NCI-H345 treated with DMSO at 0.1 percent for 48 hours (cell line): ENCODE measurements at regions not wholly inside any gene's neighbourhood (a gene's known extent, or its start where the extent isn't known, plus 50 kb on each side); places are given as distances from the start of the nearest gene placed in this dataset.

Experiments used
- DNase-seq: peaks from one replicate; lab custom pipeline; 2025; ENCODE audit not compliant: unreplicated experiment; lab: John Stamatoyannopoulos, UW

DNA sequence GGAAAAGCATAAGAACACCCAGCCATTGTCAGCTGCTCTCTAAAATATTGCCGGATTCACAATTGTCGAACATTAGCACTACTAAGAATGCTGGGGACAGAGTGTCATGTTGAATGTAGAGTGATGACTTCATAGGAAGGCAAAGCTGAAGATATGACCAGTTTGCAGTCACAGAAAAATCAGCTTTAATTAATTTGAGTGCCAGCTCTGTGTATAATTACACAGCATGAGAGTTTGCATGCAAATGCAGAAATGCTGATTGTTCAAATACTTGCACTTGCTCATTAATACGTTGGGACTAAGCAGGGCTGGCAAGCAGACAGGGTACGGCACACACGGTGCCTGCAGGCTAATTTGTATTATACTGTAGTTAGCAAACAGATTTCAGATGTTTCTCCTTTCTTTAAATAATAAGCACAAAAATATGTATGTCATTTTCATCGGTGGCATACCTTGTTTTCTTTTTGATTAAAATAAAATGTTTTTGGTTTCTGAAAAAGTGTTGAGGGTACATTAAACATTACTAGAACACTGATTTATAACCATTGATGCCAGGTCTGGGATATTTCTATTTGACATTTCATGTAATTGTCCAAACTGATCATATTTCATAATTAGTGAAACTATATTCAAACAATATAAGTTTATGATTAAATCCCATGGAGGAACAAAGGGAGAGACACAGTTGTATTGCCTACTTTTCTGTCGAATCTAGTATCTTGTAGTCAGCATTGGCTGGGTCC is 99.8 kb upstream of the ADGRL2 start:
- no peak for DNase-seq

GRCh38 chr1:81699234-81699633 is 101.5 kb upstream of the ADGRL2 start:
- DNase-seq: no peak

DNA sequence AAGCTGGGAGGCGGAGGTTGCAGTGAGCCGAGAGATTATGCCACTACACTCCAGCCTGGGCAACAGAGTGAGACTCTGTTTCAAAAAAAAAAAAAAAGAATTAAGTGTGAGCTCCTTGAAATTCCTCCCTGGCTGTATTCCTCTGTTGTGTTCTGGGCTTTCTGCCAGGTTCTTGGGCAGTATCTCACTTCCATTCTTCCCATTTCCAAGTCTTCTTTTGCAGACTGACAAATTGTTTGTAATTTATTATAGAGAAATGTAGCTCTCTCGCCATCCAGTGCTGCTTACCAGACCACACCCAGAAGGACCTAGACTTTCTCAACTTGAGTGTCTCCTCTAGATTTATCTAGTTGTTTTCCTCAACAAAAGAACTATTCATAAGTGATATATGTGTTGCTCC is 105.0 kb upstream of the ADGRL2 start:
- no peak for DNase-seq

DNA sequence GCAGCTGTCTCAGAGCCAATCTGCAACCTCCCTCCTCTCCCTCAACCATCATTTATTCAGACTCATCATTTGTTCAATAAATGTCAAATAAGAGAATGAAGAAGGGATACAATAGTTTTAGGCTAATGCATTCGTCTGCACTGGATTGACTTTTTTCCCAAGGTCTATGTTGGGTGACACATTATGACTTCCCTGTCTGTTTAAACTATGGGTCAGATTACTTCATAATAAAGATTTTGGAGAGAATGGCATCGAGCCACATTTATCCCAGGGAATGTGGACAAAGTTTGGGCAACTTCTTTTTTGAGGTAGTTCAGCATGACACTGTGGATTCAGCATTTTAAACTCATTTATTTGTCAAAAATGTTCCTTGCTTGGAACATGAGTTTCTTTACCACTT is 107.4 kb upstream of the ADGRL2 start:
- no peak for DNase-seq

GRCh38 chr1:81690676-81691453 is 109.9 kb upstream of the ADGRL2 start:
- DNase-seq: no peak

- no peak for DNase-seq
Observed at GRCh38 chr1:81689531-81689941, 111.2 kb upstream of the ADGRL2 start.

- DNase-seq: no peak
Observed at GRCh38 chr1:81682490-81682889, 118.2 kb upstream of the ADGRL2 start.

DNA sequence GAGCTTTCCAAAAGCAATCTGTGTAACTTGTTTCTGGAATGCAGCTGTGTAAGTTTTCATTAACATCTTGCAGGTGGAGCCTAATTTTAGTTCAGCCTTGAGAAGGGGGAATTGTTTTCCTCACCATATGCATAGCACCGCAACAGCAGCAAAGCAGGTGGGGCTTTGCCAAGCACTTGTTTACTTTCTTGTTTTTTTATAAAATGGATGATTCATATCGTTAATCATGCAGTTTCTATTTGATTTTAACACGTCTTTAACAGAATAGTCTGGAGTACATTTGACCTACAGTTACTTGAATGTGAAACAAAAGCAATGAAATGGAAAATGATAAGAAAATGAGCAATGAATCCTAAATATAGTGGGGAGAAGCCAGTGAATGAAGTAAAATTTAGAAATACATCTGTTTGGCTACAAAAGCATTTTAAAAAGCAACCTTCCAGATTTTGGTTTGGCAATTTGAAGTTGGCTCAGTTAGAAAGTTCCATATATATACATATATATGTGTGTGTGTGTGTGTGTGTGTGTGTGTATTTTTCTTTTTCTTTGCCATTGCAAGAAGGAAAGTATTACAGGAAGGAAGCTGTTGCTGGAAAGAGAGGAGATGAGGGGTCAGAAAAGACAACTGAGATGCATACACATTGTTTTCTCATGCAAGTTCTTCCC is 119.0 kb upstream of the ADGRL2 start:
- DNase-seq: no peak

GRCh38 chr1:81681114-81681513 is 119.6 kb upstream of the ADGRL2 start:
- no peak for DNase-seq

DNA sequence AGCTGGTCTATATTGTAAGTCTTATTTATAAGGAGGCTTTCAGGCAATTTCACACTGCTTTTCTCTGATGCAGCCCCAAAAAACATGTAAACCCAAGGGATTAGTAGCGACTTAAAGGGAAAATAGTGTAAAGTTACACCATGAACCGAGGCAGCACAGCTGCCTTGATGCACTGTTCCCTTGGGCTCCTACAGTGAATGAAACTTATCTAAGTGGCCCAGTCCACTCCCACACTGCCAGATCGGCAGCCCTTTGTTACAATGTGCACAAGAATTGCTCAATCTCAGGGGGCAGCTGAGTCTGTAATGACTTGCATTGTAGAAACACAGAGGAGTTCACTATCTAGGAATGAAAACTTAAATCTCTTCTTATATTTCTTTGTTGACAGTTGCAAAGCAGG is 120.8 kb upstream of the ADGRL2 start:
- no peak for DNase-seq

GRCh38 chr1:81678779-81679178 is 122.0 kb upstream of the ADGRL2 start:
- no peak for DNase-seq

DNA sequence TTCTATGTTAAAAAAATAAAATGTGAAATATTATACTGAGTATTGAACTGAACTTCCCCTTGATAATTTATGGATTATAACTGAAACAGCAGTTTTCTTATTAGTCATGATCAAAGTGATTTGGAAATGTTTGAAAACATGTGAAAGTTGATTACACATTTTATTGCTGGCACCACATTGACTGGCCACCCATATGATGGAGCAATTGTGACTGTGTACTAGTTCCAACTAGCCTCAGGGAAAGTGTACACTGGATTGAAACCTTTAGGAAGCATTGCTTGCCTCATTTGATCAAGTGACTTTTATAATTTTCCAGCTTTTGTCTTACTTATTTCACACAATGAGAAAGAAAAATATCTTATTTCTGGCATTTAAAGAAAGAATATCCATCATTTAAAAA is 128.0 kb upstream of the ADGRL2 start:
- no peak for DNase-seq

DNA sequence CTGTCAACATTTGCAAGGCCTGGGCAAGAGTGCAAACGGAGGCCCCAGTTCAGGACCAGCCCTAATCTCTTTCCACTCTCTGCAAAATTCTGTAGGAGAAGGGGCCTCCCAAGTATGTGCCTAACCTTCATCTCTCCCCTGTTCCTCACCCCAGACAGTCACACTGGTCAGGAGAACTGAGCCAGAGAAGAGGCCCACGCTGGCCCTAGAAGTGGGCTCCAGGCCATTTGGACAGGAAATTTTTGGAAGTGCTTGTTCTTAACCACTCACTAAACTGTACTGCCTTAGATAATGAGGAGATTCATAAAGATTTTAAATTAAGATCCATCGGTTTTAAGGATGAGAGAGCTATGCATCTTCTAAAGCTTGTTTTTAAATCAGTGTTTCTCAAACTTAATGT is 129.7 kb upstream of the ADGRL2 start:
- DNase-seq: no peak

DNA sequence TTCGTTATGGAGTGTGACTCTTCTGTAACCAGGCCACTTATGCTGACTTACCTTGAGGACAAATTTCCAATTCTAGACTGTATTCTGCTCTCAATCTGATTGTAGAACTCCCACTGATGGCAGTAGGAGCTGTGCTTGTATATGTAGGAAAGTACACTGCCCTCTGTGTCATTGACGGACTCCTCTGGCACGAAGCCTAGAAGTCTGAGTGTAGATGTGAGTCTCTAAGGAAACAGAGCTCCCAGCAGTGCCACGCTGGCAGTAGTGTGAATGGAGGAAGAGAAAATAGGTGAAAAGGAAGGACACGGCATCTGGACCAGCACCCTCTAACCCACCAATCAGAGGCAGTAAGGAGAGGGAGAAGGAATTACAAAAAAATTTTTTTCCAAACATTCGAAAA is 130.4 kb upstream of the ADGRL2 start:
- DNase-seq: no peak

- no peak for DNase-seq
Observed at GRCh38 chr1:81666586-81666985, 134.1 kb upstream of the ADGRL2 start.

GRCh38 chr1:81664341-81664740 is 136.4 kb upstream of the ADGRL2 start:
- no peak for DNase-seq

- no peak for DNase-seq
Observed at GRCh38 chr1:81662913-81663526, 137.7 kb upstream of the ADGRL2 start.

DNA sequence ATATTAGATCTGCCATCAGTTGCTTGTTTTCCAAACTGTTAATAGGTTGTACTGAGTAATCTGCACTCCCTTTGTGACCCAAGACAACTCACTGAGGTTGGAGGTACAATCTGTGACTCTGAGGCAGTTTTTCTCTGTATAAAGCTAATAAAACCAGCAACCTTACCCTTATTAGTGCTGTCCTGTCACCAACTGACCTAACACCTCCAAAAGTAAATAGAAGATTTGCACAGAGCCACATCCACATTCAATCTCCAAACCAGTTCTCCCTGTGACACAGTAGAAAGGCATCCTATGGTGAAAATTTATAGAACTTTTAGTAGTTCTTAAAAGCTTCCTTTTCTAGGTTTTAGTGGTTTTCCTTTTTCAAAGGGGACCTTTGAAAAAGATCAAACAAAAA is 140.4 kb upstream of the ADGRL2 start:
- no peak for DNase-seq

GRCh38 chr1:81654657-81655056 is 146.1 kb upstream of the ADGRL2 start:
- no peak for DNase-seq

GRCh38 chr1:81654147-81654546 is 146.6 kb upstream of the ADGRL2 start:
- no peak for DNase-seq

DNA sequence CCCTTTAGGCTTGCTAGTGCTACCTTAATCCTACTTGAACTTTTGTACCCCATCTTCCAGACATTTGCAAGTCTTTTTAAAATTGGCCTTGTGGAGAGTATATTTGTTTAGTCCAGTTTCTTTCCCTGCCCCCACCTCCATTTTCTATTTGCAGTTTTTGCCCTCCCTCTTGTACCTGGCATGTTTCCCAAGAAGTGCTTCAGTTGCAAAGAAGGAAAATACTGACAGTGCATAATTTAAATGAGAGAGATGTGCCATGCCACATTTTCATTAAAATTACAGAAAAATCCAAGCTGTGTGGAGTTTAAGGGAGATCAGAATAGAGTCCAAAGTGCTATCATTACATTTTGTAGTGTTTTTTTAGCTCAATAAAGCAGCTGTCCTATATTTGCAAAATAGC is 150.0 kb upstream of the ADGRL2 start:
- DNase-seq: no peak

- no peak for DNase-seq
Observed at GRCh38 chr1:81635816-81636215, 164.9 kb upstream of the ADGRL2 start.
